ENCODE measurements at regions not wholly inside any gene's neighbourhood (a gene's known extent, or its start where the extent isn't known, plus 50 kb on each side); places are given as distances from the start of the nearest gene placed in this dataset.

DNA sequence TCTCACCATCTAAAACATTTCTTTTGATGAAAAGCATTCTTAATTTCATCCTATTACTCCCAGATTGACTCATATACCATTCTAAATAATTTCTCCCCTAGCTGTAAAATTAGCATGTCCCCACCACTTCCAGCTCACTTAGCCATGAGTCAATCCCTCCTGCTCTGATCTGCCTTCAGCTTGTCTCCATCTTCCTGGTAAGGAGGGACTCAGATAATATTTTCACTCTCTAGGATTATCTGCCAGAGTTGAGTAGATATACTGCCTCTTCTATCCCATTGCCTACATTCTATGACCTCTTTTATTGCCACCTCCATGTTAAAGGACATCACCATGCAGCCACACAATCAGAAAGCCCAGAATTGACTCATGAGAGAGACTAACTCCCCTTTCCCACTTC lies 348.8 kb upstream of the POU3F2 start:
- Histone ChIP-seq H3K27ac (ENCODE audit: low read depth, low read length) (no peak overlapping the region), H3K4me3 (ENCODE audit: insufficient read depth, low read depth, low read length) (no peak overlapping the region), H3K79me2 (ENCODE audit: insufficient read depth, low read length) (no peaks in the 10 kb centered on the region), H3K9ac (ENCODE audit: low read length) (no peak overlapping the region), H4K20me1 (ENCODE audit: insufficient read depth, low read length) (no peaks in the 10 kb centered on the region), H3K4me2 (ENCODE audit: low read length) (no peak overlapping the region), H2AFZ (ENCODE audit: low read depth, low read length) (no peak overlapping the region), H3K9me3 (ENCODE audit: insufficient read depth, low read depth, low read length) (no peaks in the 10 kb centered on the region), H3K36me3 (ENCODE audit: insufficient read depth, low read length) (no peaks in the 10 kb centered on the region), H3K27me3 (ENCODE audit: insufficient read depth, low read length) (no peaks in the 10 kb centered on the region), H3K4me1 (ENCODE audit: insufficient read depth, low read length) (no peaks in the 10 kb centered on the region)
- TF ChIP-seq, protein P1, sequence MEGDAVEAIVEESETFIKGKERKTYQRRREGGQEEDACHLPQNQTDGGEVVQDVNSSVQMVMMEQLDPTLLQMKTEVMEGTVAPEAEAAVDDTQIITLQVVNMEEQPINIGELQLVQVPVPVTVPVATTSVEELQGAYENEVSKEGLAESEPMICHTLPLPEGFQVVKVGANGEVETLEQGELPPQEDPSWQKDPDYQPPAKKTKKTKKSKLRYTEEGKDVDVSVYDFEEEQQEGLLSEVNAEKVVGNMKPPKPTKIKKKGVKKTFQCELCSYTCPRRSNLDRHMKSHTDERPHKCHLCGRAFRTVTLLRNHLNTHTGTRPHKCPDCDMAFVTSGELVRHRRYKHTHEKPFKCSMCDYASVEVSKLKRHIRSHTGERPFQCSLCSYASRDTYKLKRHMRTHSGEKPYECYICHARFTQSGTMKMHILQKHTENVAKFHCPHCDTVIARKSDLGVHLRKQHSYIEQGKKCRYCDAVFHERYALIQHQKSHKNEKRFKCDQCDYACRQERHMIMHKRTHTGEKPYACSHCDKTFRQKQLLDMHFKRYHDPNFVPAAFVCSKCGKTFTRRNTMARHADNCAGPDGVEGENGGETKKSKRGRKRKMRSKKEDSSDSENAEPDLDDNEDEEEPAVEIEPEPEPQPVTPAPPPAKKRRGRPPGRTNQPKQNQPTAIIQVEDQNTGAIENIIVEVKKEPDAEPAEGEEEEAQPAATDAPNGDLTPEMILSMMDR (IDR thresholded peaks at IDR 0.05; ENCODE audit: insufficient read depth, low read depth, low read length) = no peak
- TF ChIP-seq EZH2 (IDR thresholded peaks at IDR 0.05; ENCODE audit: insufficient read depth, low read length) = no peak
- Mint-ChIP-seq H3K9me3 (ENCODE audit: unreplicated experiment) (no peaks in the 10 kb centered on the region), H3K27me3 (ENCODE audit: low read depth, unreplicated experiment) (no peaks in the 10 kb centered on the region), H3K27ac (ENCODE audit: unreplicated experiment) (no peak overlapping the region), H3K4me1 (ENCODE audit: low read depth, unreplicated experiment) (no peaks in the 10 kb centered on the region), H3K36me3 (ENCODE audit: low read depth, unreplicated experiment) (no peaks in the 10 kb centered on the region), H3K4me3 (ENCODE audit: unreplicated experiment) (no peak overlapping the region)
- FAIRE-seq (no peak), DNase-seq (ENCODE audit: low read depth) (no peak)

DNA sequence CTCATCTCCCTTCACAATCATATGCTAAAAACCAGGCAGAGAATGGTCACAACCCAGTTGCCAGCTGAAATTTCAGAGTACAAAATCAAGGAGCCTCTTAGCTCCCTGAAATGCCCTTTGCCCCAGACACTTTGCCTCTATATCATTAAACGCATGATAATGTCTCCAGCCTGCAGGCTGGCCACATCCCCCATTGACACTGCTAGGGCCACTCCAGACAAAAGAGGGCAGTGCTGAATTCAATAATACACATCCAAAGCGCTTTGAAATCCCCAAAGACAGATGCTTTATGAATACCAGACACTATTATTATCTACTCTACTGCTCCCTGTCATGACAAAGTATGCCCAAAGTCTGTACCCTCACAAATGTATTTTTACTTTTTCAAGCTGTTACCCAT lies 348.3 kb upstream of the POU3F2 start:
- Histone ChIP-seq H3K4me1 (ENCODE audit: insufficient read depth, low read length) (no peaks in the 10 kb centered on the region), H3K4me3 (ENCODE audit: insufficient read depth, low read depth, low read length) (no peak overlapping the region), H2AFZ (ENCODE audit: low read depth, low read length) (no peak overlapping the region), H3K9ac (ENCODE audit: low read length) (no peak overlapping the region), H3K27ac (ENCODE audit: low read depth, low read length) (no peak overlapping the region), H3K79me2 (ENCODE audit: insufficient read depth, low read length) (no peaks in the 10 kb centered on the region), H3K4me2 (ENCODE audit: low read length) (no peak overlapping the region), H3K27me3 (ENCODE audit: insufficient read depth, low read length) (no peaks in the 10 kb centered on the region), H3K9me3 (ENCODE audit: insufficient read depth, low read depth, low read length) (no peaks in the 10 kb centered on the region), H3K36me3 (ENCODE audit: insufficient read depth, low read length) (no peaks in the 10 kb centered on the region), H4K20me1 (ENCODE audit: insufficient read depth, low read length) (no peaks in the 10 kb centered on the region)
- FAIRE-seq = no peak
- Mint-ChIP-seq H3K4me3 (ENCODE audit: unreplicated experiment) (no peak overlapping the region), H3K27me3 (ENCODE audit: low read depth, unreplicated experiment) (no peaks in the 10 kb centered on the region), H3K4me1 (ENCODE audit: low read depth, unreplicated experiment) (no peaks in the 10 kb centered on the region), H3K27ac (ENCODE audit: unreplicated experiment) (no peak overlapping the region), H3K36me3 (ENCODE audit: low read depth, unreplicated experiment) (no peaks in the 10 kb centered on the region), H3K9me3 (ENCODE audit: unreplicated experiment) (no peaks in the 10 kb centered on the region)
- TF ChIP-seq, protein P1 (IDR thresholded peaks at IDR 0.05; ENCODE audit: insufficient read depth, low read depth, low read length) = no peak
- no peak for TF ChIP-seq EZH2 (IDR thresholded peaks at IDR 0.05; ENCODE audit: insufficient read depth, low read length)
- DNase-seq (ENCODE audit: low read depth) = no peak

DNA sequence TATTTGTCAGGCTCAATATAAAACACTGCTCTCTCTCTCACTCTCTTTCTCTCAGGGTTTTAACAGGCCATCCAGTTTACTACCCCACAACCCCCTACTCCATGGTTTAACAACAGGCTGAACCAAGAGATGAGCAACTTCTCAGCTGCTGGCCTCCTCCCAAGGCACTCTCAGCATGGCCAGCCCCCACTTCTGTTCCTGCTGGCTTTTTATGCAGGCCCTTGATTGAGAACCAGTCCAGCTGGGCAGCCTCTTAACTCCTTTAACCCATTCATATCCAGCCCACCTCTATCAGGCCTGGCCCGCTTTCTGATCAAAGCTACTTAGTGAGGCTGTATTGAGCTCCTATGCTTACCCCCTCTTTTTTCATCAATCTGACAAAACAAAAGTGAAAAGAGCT lies 346.8 kb upstream of the POU3F2 start:
- Histone ChIP-seq H3K36me3 (ENCODE audit: insufficient read depth, low read length) (no peaks in the 10 kb centered on the region), H3K27me3 (ENCODE audit: insufficient read depth, low read length) (no peaks in the 10 kb centered on the region), H2AFZ (ENCODE audit: low read depth, low read length) (no peak overlapping the region), H4K20me1 (ENCODE audit: insufficient read depth, low read length) (no peaks in the 10 kb centered on the region), H3K9ac (ENCODE audit: low read length) (no peak overlapping the region), H3K9me3 (ENCODE audit: insufficient read depth, low read depth, low read length) (no peaks in the 10 kb centered on the region), H3K4me3 (ENCODE audit: insufficient read depth, low read depth, low read length) (no peak overlapping the region), H3K27ac (ENCODE audit: low read depth, low read length) (no peak overlapping the region), H3K4me2 (ENCODE audit: low read length) (no peak overlapping the region), H3K4me1 (ENCODE audit: insufficient read depth, low read length) (no peaks in the 10 kb centered on the region), H3K79me2 (ENCODE audit: insufficient read depth, low read length) (no peaks in the 10 kb centered on the region)
- no peak for TF ChIP-seq EZH2 (IDR thresholded peaks at IDR 0.05; ENCODE audit: insufficient read depth, low read length)
- TF ChIP-seq, protein P1 (IDR thresholded peaks at IDR 0.05; ENCODE audit: insufficient read depth, low read depth, low read length) = no peak
- no peaks in the 10 kb centered on the region for H3K27me3 Mint-ChIP-seq (ENCODE audit: low read depth, unreplicated experiment)
- no peaks in the 10 kb centered on the region for H3K9me3 Mint-ChIP-seq (ENCODE audit: unreplicated experiment)
- H3K27ac Mint-ChIP-seq (ENCODE audit: unreplicated experiment) = no peak overlapping the region
- FAIRE-seq (no peak), DNase-seq (ENCODE audit: low read depth) (no peak)
- H3K4me3 Mint-ChIP-seq (ENCODE audit: unreplicated experiment) = no peak overlapping the region
- H3K4me1 Mint-ChIP-seq (ENCODE audit: low read depth, unreplicated experiment) = no peaks in the 10 kb centered on the region
- H3K36me3 Mint-ChIP-seq (ENCODE audit: low read depth, unreplicated experiment) = no peaks in the 10 kb centered on the region
